RWPE1 (cell line): ENCODE measurements at regions not wholly inside any gene's neighbourhood (a gene's known extent, or its start where the extent isn't known, plus 50 kb on each side); places are given as distances from the start of the nearest gene placed in this dataset.
A peak's percentile ranks its signal among the peaks of the same experiment; 100 is the strongest.

Source experiments
- CTCF ChIA-PET: fragments of 350-600 bp; sonication (Branson Sonifier 250); formaldehyde crosslinking; extraction: SDS; loops from one replicate; lab custom pipeline; 2021; lab: Yijun Ruan, JAX
- POLR2A ChIA-PET: fragments of 400-600 bp; formaldehyde crosslinking; extraction: SDS; loops from one replicate; lab custom pipeline; 2020; ENCODE audit warnings: antibody characterized with exemption; ENCODE audit not compliant: low non-redundant PET; lab: Yijun Ruan, JAX
- DNase-seq: peaks from one replicate; pipeline ENCODE4 v3.0.0; 2012; ENCODE audit warnings: low spot score
- H3K27ac ChIP-seq: fragments of 450-650 bp; 2 replicates; pipeline ENCODE4 v1.5.1; 2017
- CTCF ChIP-seq: fragments of 450-650 bp; conservative IDR thresholded peaks from 2 replicates; pipeline ENCODE4 v1.5.1; 2017; ENCODE audit warnings: low read depth, mild to moderate bottlenecking

- no peak for TF ChIP-seq CTCF
- no peak for DNase-seq
- H3K27ac ChIP-seq: no peak overlapping the region
- ChIA-PET CTCF (no interaction called here), POLR2A (no interaction called here)
Measured at GRCh38 chr12:28108599-28108998, 81.7 kb upstream of the CCDC91 start.

GRCh38 chr12:28110329-28110728 lies 79.9 kb upstream of the CCDC91 start:
- H3K27ac ChIP-seq: no peak overlapping the region
- TF ChIP-seq CTCF: no peak
- DNase-seq: no peak
- POLR2A ChIA-PET: no interaction called here
- CTCF ChIA-PET: interaction anchor here (0.5 to 0.7 kb wide), 3 partner anchors 46 to 182 kb away, joined by 4 to 5 read pairs (median 4); no protein-coding TSS in a partner anchor

GRCh38 chr12:28114488-28114887 lies 75.8 kb upstream of the CCDC91 start:
- DNase-seq: peak; percentile 20
- H3K27ac ChIP-seq: no peak overlapping the region
- POLR2A ChIA-PET: no interaction called here
- TF ChIP-seq CTCF: no peak
- CTCF ChIA-PET: no interaction called here

- no peak for TF ChIP-seq CTCF
- H3K27ac ChIP-seq: no peak overlapping the region
- DNase-seq: no peak
- ChIA-PET CTCF (interaction anchor here (0.6 kb wide), 1 partner anchor 323 kb away, joined by 7 read pairs; no protein-coding TSS in a partner anchor), POLR2A (no interaction called here)
Measured at GRCh38 chr12:28121433-28121832, 68.8 kb upstream of the CCDC91 start.

- ChIA-PET POLR2A (no interaction called here), CTCF (interaction anchor here (0.6 kb wide), 1 partner anchor 322 kb away, joined by 7 read pairs; no protein-coding TSS in a partner anchor)
- no peak for TF ChIP-seq CTCF
- no peak overlapping the region for H3K27ac ChIP-seq
- no peak for DNase-seq
Measured at GRCh38 chr12:28121899-28122655, 68.2 kb upstream of the CCDC91 start.

- no peak overlapping the region for H3K27ac ChIP-seq
- no peak for DNase-seq
- no peak for TF ChIP-seq CTCF
- ChIA-PET CTCF (no interaction called here), POLR2A (no interaction called here)
Measured at GRCh38 chr12:28122756-28123155, 67.5 kb upstream of the CCDC91 start.
